Fibroblast of lung (primary cell): ENCODE measurements at regions not wholly inside any gene's neighbourhood (a gene's known extent, or its start where the extent isn't known, plus 50 kb on each side); places are given as distances from the start of the nearest gene placed in this dataset.

Source experiments
- DNase-seq, 2 donors: peaks; one replicate each; pipeline versions ENCODE4 v3.0.0 to v3.0.0-alpha.2; 2010; ENCODE audit warnings: low read depth in 2 of 2
- H2AFZ ChIP-seq: 2 replicates; pipeline ENCODE4 v1.5.1; 2012; ENCODE audit warnings: low read length, control low read depth, inconsistent platforms
- H3K27ac ChIP-seq: 2 replicates; pipeline ENCODE4 v1.5.1; 2011; ENCODE audit warnings: low read length, control low read depth; ENCODE audit not compliant: insufficient read depth
- H3K27me3 ChIP-seq: 2 replicates; pipeline ENCODE4 v1.5.1; 2011; ENCODE audit warnings: mild to moderate bottlenecking, low read length; ENCODE audit not compliant: control insufficient read depth, insufficient read depth
- H3K36me3 ChIP-seq: 2 replicates; pipeline ENCODE4 v1.5.1; 2011; ENCODE audit warnings: low read length; ENCODE audit not compliant: control insufficient read depth, insufficient read depth
- H3K4me1 ChIP-seq: 2 replicates; pipeline ENCODE4 v1.5.1; 2011; ENCODE audit warnings: low read length; ENCODE audit not compliant: control insufficient read depth, insufficient read depth; ENCODE audit errors: extremely low read depth
- H3K4me2 ChIP-seq: 2 replicates; pipeline ENCODE4 v1.5.1; 2011; ENCODE audit warnings: low read length, control low read depth; ENCODE audit not compliant: insufficient read depth; ENCODE audit errors: extremely low read depth
- H3K4me3 ChIP-seq, 4 experiments: fragments of 200-600 bp in 1 of 4; sonication (generic) in 1 of 4; replicated peaks in 1 of 4; 2 replicates each; pipeline ENCODE4 v1.5.1; 2011 to 2016; ENCODE audit warnings: low read length in 4 of 4, low read depth in 3 of 4, mild to moderate bottlenecking in 3 of 4, control low read depth in 2 of 4, inconsistent platforms in 1 of 4, mixed read lengths in 1 of 4; ENCODE audit not compliant: insufficient read depth in 1 of 4; ENCODE audit errors: control extremely low read depth in 1 of 4
- H3K79me2 ChIP-seq: 2 replicates; pipeline ENCODE4 v1.5.1; 2012; ENCODE audit warnings: mild to moderate bottlenecking, low read length, inconsistent platforms; ENCODE audit not compliant: control insufficient read depth, insufficient read depth
- H3K9ac ChIP-seq: 2 replicates; pipeline ENCODE4 v1.5.1; 2011; ENCODE audit warnings: mild to moderate bottlenecking, low read length, control low read depth; ENCODE audit not compliant: insufficient read depth
- H3K9me3 ChIP-seq: 2 replicates; pipeline ENCODE4 v1.5.1; 2012; ENCODE audit warnings: low read depth, low read length; ENCODE audit not compliant: control insufficient read depth, insufficient read depth
- H4K20me1 ChIP-seq: 2 replicates; pipeline ENCODE4 v1.5.1; 2011; ENCODE audit warnings: low read length; ENCODE audit not compliant: control insufficient read depth, insufficient read depth; ENCODE audit errors: extremely low read depth
- CTCF ChIP-seq, 2 donors: IDR thresholded peaks in 1 of 2; conservative IDR thresholded peaks in 1 of 2; 1 replicate in 1 of 2; 2 replicates in 1 of 2; pipeline ENCODE4 v1.5.1; 2011 to 2012; ENCODE audit warnings: low read length in 2 of 2, control low read depth in 1 of 2, inconsistent platforms in 1 of 2, low read depth in 1 of 2, mild to moderate bottlenecking in 1 of 2
- EZH2 ChIP-seq: IDR thresholded peaks from 2 replicates; pipeline ENCODE4 v1.5.1; 2012; ENCODE audit warnings: low read length, control low read depth, mild to moderate bottlenecking; ENCODE audit errors: missing control alignments

GRCh38 chr6:139583420-139583819, 209.0 kb upstream of the CITED2 start:
- H3K4me2 ChIP-seq, result peak overlapping the region; percentile 7

GRCh38 chr6:139582956-139583355, 208.5 kb upstream of the CITED2 start:
- no peak overlapping the region for H3K27ac ChIP-seq
- no peak overlapping the region for H2AFZ ChIP-seq
- no peak overlapping the region for H3K9ac ChIP-seq
- no peaks in the 10 kb centered on the region for H3K9me3 ChIP-seq
- H3K4me2 ChIP-seq, result no peak overlapping the region
- H3K4me3 ChIP-seq, result no peak overlapping the region
- H3K79me2 ChIP-seq, result no peaks in the 10 kb centered on the region
- H3K36me3 ChIP-seq, result no peaks in the 10 kb centered on the region
- no peak for TF ChIP-seq CTCF (conservative IDR thresholded peaks at IDR 0.05 in 1 of 2, IDR thresholded peaks at IDR 0.05 in 1 of 2; ENCODE audit: low read depth in 1 of 2, low read length in 2 of 2)
- TF ChIP-seq EZH2, result no peak
- no peaks in the 10 kb centered on the region for H3K27me3 ChIP-seq
- peaks cover 8% of the 10 kb centered on the region for H3K4me1 ChIP-seq
- peak in 1 of 2 donors; percentile 58 for DNase-seq
- H4K20me1 ChIP-seq, result no peaks in the 10 kb centered on the region

More at GRCh38 chr6:139583420-139583819, 209.0 kb upstream of the CITED2 start:
- H3K27ac ChIP-seq, result no peak overlapping the region
- H3K9me3 ChIP-seq, result no peaks in the 10 kb centered on the region
- peak in 1 of 2 donors; percentile 59 for DNase-seq
- no peaks in the 10 kb centered on the region for H3K36me3 ChIP-seq
- peaks cover 10% of the 10 kb centered on the region for H3K4me1 ChIP-seq
- H3K4me3 ChIP-seq, result no peak overlapping the region
- no peaks in the 10 kb centered on the region for H3K79me2 ChIP-seq
- H4K20me1 ChIP-seq, result no peaks in the 10 kb centered on the region
- no peak overlapping the region for H3K9ac ChIP-seq
- TF ChIP-seq CTCF (conservative IDR thresholded peaks at IDR 0.05 in 1 of 2, IDR thresholded peaks at IDR 0.05 in 1 of 2; ENCODE audit: low read depth in 1 of 2, low read length in 2 of 2), result no peak
- no peak for TF ChIP-seq EZH2
- H3K27me3 ChIP-seq, result no peaks in the 10 kb centered on the region
- no peak overlapping the region for H2AFZ ChIP-seq

GRCh38 chr6:139581485-139581865, 207.0 kb upstream of the CITED2 start:
- no peak overlapping the region for H3K4me3 ChIP-seq
- peaks cover 20% of the 10 kb centered on the region for H3K4me1 ChIP-seq
- H3K27me3 ChIP-seq, result no peaks in the 10 kb centered on the region
- H3K4me2 ChIP-seq, result no peak overlapping the region
- no peaks in the 10 kb centered on the region for H3K9me3 ChIP-seq
- TF ChIP-seq CTCF (conservative IDR thresholded peaks at IDR 0.05 in 1 of 2, IDR thresholded peaks at IDR 0.05 in 1 of 2; ENCODE audit: low read depth in 1 of 2, low read length in 2 of 2) (no peak), EZH2 (no peak)
- H3K9ac ChIP-seq, result no peak overlapping the region
- H3K36me3 ChIP-seq, result no peaks in the 10 kb centered on the region
- H2AFZ ChIP-seq, result no peak overlapping the region
- no peak overlapping the region for H3K27ac ChIP-seq
- H4K20me1 ChIP-seq, result no peaks in the 10 kb centered on the region
- DNase-seq, result no peak
- no peaks in the 10 kb centered on the region for H3K79me2 ChIP-seq
